IMR-90 (cell line): ENCODE measurements at regions not wholly inside any gene's neighbourhood (a gene's known extent, or its start where the extent isn't known, plus 50 kb on each side); places are given as distances from the start of the nearest gene placed in this dataset.

ENCODE experiments used
- ATAC-seq: fragments of 200-7000 bp; cut with Tn5 transposase; 2 replicates; pipeline ENCODE4 v1.9.1; 2020; ENCODE audit warnings: low read depth, mild to moderate bottlenecking, moderate library complexity
- BruUV-seq: library from RNA; stranded (reverse); fragments of 400-500 nt; replicated peaks from 2 replicates; lab custom pipeline; 2021; lab: Mats Ljungman, UMichigan
- CTCF ChIA-PET: fragments of 300-600 bp; formaldehyde crosslinking; extraction: SDS; loops from one replicate; lab custom pipeline; 2021; ENCODE audit warnings: antibody characterized with exemption; lab: Yijun Ruan, JAX
- POLR2A ChIA-PET: fragments of 300-600 bp; sonication (Branson Sonifier 250); formaldehyde crosslinking; loops from one replicate; lab custom pipeline; 2022; ENCODE audit warnings: antibody characterized with exemption; ENCODE audit not compliant: unreplicated experiment; lab: Charles Lee
- DNase-seq: peaks from one replicate; pipeline ENCODE4 v3.0.0; 2013
- H2AFZ ChIP-seq: replicated peaks from 2 replicates; pipeline ENCODE3; 2013; ENCODE audit warnings: low read length, mild to moderate bottlenecking; ENCODE audit not compliant: poor library complexity
- H2AK5ac ChIP-seq: 2 replicates; pipeline ENCODE4 v1.6.1; 2013; ENCODE audit warnings: low read depth, low read length, inconsistent platforms
- H2AK9ac ChIP-seq: replicated peaks from 2 replicates; pipeline ENCODE3; 2013; ENCODE audit warnings: mild to moderate bottlenecking, low read depth, low read length, moderate library complexity; ENCODE audit not compliant: poor library complexity
- H2BK120ac ChIP-seq: 2 replicates; pipeline ENCODE4 v1.6.1; 2013; ENCODE audit warnings: low read depth, low read length, inconsistent platforms
- H2BK15ac ChIP-seq: 3 replicates; pipeline ENCODE4 v1.6.1; 2013; ENCODE audit warnings: low read depth, low read length, inconsistent platforms
- H2BK20ac ChIP-seq: 2 replicates; pipeline ENCODE4 v1.6.1; 2013; ENCODE audit warnings: low read depth, mild to moderate bottlenecking, inconsistent platforms, low read length, moderate library complexity
- H2BK5ac ChIP-seq: 2 replicates; pipeline ENCODE4 v1.6.1; 2013; ENCODE audit warnings: mild to moderate bottlenecking, low read depth, low read length, inconsistent platforms; ENCODE audit not compliant: poor library complexity, severe bottlenecking
- H3K14ac ChIP-seq: replicated peaks from 2 replicates; pipeline ENCODE4 v1.6.1; 2013; ENCODE audit warnings: low read depth, low read length, inconsistent platforms
- H3K18ac ChIP-seq: 2 replicates; pipeline ENCODE4 v1.6.1; 2013; ENCODE audit warnings: low read depth, low read length, control low read depth
- H3K23ac ChIP-seq: 2 replicates; pipeline ENCODE4 v1.6.1; 2013; ENCODE audit warnings: low read depth, low read length, inconsistent platforms
- H3K27ac ChIP-seq: 2 replicates; pipeline ENCODE4 v1.5.1; 2013; ENCODE audit warnings: mild to moderate bottlenecking, control low read depth, low read length; ENCODE audit not compliant: insufficient read depth
- H3K27me3 ChIP-seq: 2 replicates; pipeline ENCODE4 v1.6.1; 2013; ENCODE audit warnings: low read length; ENCODE audit not compliant: control insufficient read depth, insufficient read depth
- H3K36me3 ChIP-seq: 2 replicates; pipeline ENCODE4 v1.6.1; 2013; ENCODE audit warnings: low read length, mixed read lengths; ENCODE audit not compliant: control insufficient read depth, insufficient read depth
- H3K4ac ChIP-seq: 2 replicates; pipeline ENCODE4 v1.6.1; 2013; ENCODE audit warnings: low read depth, low read length, inconsistent platforms
- H3K4me1 ChIP-seq: 2 replicates; pipeline ENCODE4 v1.6.1; 2013; ENCODE audit warnings: low read length, mixed read lengths; ENCODE audit not compliant: control insufficient read depth, insufficient read depth
- H3K4me2 ChIP-seq: 2 replicates; pipeline ENCODE4 v1.6.1; 2013; ENCODE audit warnings: low read depth, mild to moderate bottlenecking, control low read depth, low read length, moderate library complexity
- H3K4me3 ChIP-seq: 2 replicates; pipeline ENCODE4 v1.5.1; 2013; ENCODE audit warnings: low read depth, mild to moderate bottlenecking, control low read depth, low read length, moderate library complexity; ENCODE audit not compliant: insufficient read depth
- H3K56ac ChIP-seq: 2 replicates; pipeline ENCODE4 v1.6.1; 2013; ENCODE audit warnings: low read length, inconsistent platforms; ENCODE audit not compliant: insufficient read depth; ENCODE audit errors: extremely low read depth
- H3K79me1 ChIP-seq, 2 experiments: 2 replicates each; pipeline ENCODE4 v1.6.1; 2013; ENCODE audit warnings: low read length in 2 of 2, inconsistent platforms in 1 of 2, low read depth in 1 of 2
- H3K9ac ChIP-seq: 2 replicates; pipeline ENCODE4 v1.6.1; 2013; ENCODE audit warnings: low read depth, low read length, control low read depth
- H3K9me1 ChIP-seq: 2 replicates; pipeline ENCODE4 v1.6.1; 2013; ENCODE audit warnings: low read length, inconsistent platforms; ENCODE audit not compliant: insufficient read depth
- H3K9me3 ChIP-seq: 2 replicates; pipeline ENCODE4 v1.6.1; 2013; ENCODE audit warnings: low read length; ENCODE audit not compliant: control insufficient read depth, insufficient read depth
- H4K20me1 ChIP-seq: 2 replicates; pipeline ENCODE4 v1.6.1; 2013; ENCODE audit warnings: low read length, inconsistent platforms; ENCODE audit not compliant: insufficient read depth
- H4K5ac ChIP-seq: 2 replicates; pipeline ENCODE4 v1.6.1; 2013; ENCODE audit warnings: mild to moderate bottlenecking, low read depth, low read length, control low read depth
- H4K8ac ChIP-seq, 2 experiments: 2 replicates each; pipeline ENCODE4 v1.6.1; 2013; ENCODE audit warnings: low read depth in 2 of 2, low read length in 2 of 2, control low read depth in 1 of 2, inconsistent platforms in 1 of 2
- H4K91ac ChIP-seq: 2 replicates; pipeline ENCODE4 v1.6.1; 2013; ENCODE audit warnings: low read depth, low read length, inconsistent platforms; ENCODE audit not compliant: insufficient read depth
- BHLHE40 ChIP-seq: fragments of 150-350 bp; IDR thresholded peaks from 2 replicates; pipeline ENCODE4 v1.6.1; 2016; ENCODE audit warnings: mild to moderate bottlenecking, low read depth, low read length
- CEBPB ChIP-seq: IDR thresholded peaks from 2 replicates; pipeline ENCODE4 v1.6.1; 2012; ENCODE audit warnings: low read depth, low read length, improper control_type of control experiment
- CHD1 ChIP-seq: IDR thresholded peaks from 2 replicates; pipeline ENCODE4 v1.6.1; 2012; ENCODE audit warnings: low read depth, low read length, improper control_type of control experiment
- CTCF ChIP-seq: conservative IDR thresholded peaks from 2 replicates; pipeline ENCODE4 v1.5.1; 2012; ENCODE audit warnings: mild to moderate bottlenecking, low read depth, low read length, improper control_type of control experiment
- ELK1 ChIP-seq: fragments of 150-350 bp; IDR thresholded peaks from 2 replicates; pipeline ENCODE4 v1.6.1; 2016; ENCODE audit warnings: low read depth, mild to moderate bottlenecking, low read length, moderate library complexity, borderline replicate concordance
- FOS ChIP-seq: fragments of 150-350 bp; IDR thresholded peaks from 2 replicates; pipeline ENCODE4 v1.6.1; 2016; ENCODE audit warnings: low read depth, low read length
- MAFK ChIP-seq: IDR thresholded peaks from 2 replicates; pipeline ENCODE4 v1.6.1; 2012; ENCODE audit warnings: low read depth, low read length, improper control_type of control experiment
- MAZ ChIP-seq: IDR thresholded peaks from 2 replicates; pipeline ENCODE4 v1.6.1; 2012; ENCODE audit warnings: low read depth, mild to moderate bottlenecking, low read length, improper control_type of control experiment, moderate library complexity, borderline replicate concordance
- MXI1 ChIP-seq: IDR thresholded peaks from 2 replicates; pipeline ENCODE4 v1.6.1; 2012; ENCODE audit warnings: low read depth, mild to moderate bottlenecking, low read length, moderate library complexity, borderline replicate concordance
- NFE2L2 ChIP-seq: fragments of 150-350 bp; IDR thresholded peaks from 2 replicates; pipeline ENCODE4 v1.6.1; 2016; ENCODE audit warnings: low read depth, mild to moderate bottlenecking, low read length
- POLR2A ChIP-seq: IDR thresholded peaks from 2 replicates; pipeline ENCODE4 v1.6.1; 2012; ENCODE audit warnings: mild to moderate bottlenecking, low read depth, low read length
- RAD21 ChIP-seq: IDR thresholded peaks from 2 replicates; pipeline ENCODE4 v1.6.1; 2012; ENCODE audit warnings: low read length, improper control_type of control experiment
- RCOR1 ChIP-seq: IDR thresholded peaks from 2 replicates; pipeline ENCODE4 v1.6.1; 2012; ENCODE audit warnings: mild to moderate bottlenecking, low read length, improper control_type of control experiment; ENCODE audit not compliant: insufficient replicate concordance
- RFX5 ChIP-seq: IDR thresholded peaks from 2 replicates; pipeline ENCODE4 v1.8.0; 2012; ENCODE audit warnings: low read depth, mild to moderate bottlenecking, low read length, moderate library complexity
- SMC3 ChIP-seq: fragments of 150-350 bp; IDR thresholded peaks from 2 replicates; pipeline ENCODE4 v1.6.1; 2016; ENCODE audit warnings: low read depth, mild to moderate bottlenecking, antibody characterized with exemption, low read length, moderate library complexity
- USF2 ChIP-seq: fragments of 150-350 bp; IDR thresholded peaks from 2 replicates; pipeline ENCODE4 v1.6.1; 2017; ENCODE audit warnings: mild to moderate bottlenecking, antibody characterized with exemption, low read length, low read depth
- WGBS, 2 experiments: methylation state at CpG; one replicate each; pipeline versions ENCODE4 v1.1.5 to v1.1.7; 2013; ENCODE audit warnings: missing lambda C conversion rate in 2 of 2; ENCODE audit not compliant: insufficient read length in 1 of 2; ENCODE audit errors: extremely low coverage in 2 of 2; 5-methylcytosine and 5-hydroxymethylcytosine counted together
- dilution Hi-C: fragments of 300-500 bp; cut with HindIII; formaldehyde crosslinking; loops from one replicate; pipeline ENCODE4 v1.14.3; 2018; ENCODE audit warnings: low sequenced_read_pairs; ENCODE audit not compliant: unreplicated experiment
- in situ Hi-C: fragments of 300-500 bp; cut with MboI; formaldehyde crosslinking; loops from 3 replicates; pipeline ENCODE4 v1.14.3; 2019; ENCODE audit warnings: low sequenced_read_pairs, inconsistent platforms, mixed read lengths
- intact Hi-C: fragments of 100-400 bp; cut with micrococcal nuclease; formaldehyde crosslinking; loops from 2 replicates; pipeline ENCODE4 v1.10.0; 2022

- no peaks in the 10 kb centered on the region for H3K79me1 ChIP-seq
- H3K4me1 ChIP-seq, result peaks cover 2% of the 10 kb centered on the region; the same call in 1 of the 2 replicates
- no peak overlapping the region for H2BK20ac ChIP-seq
- no peak overlapping the region for H2BK120ac ChIP-seq
- BruUV-seq, result no TSS peak
- H3K23ac ChIP-seq, result no peak overlapping the region
- H3K9me3 ChIP-seq, result no peaks in the 10 kb centered on the region; the same call in 1 of the 2 replicates
- no peak overlapping the region for H2AK9ac ChIP-seq
- no peak overlapping the region for H2BK5ac ChIP-seq
- no peak overlapping the region for H2BK15ac ChIP-seq
- H3K9ac ChIP-seq, result no peak overlapping the region
- no peaks in the 10 kb centered on the region for H3K9me1 ChIP-seq
- no peak overlapping the region for H2AFZ ChIP-seq
- TF ChIP-seq CEBPB (no peak), MAFK (no peak), RCOR1 (no peak), NFE2L2 (no peak), BHLHE40 (no peak), POLR2A (no peak), SMC3 (no peak), MAZ (no peak), MXI1 (no peak), RAD21 (no peak), CTCF (no peak), FOS (no peak), ELK1 (no peak), USF2 (no peak), CHD1 (no peak), RFX5 (no peak)
- dilution Hi-C loops, result no loop called here
- no peak overlapping the region for H4K8ac ChIP-seq
- ChIA-PET CTCF (no interaction called here), POLR2A (no interaction called here)
- no CpG with 5 or more reads among the region's 5 CpGs for WGBS, 2 experiments
- no peak overlapping the region for H2AK5ac ChIP-seq
- DNase-seq (no peak), ATAC-seq (no peak)
- in situ Hi-C loops, result no loop called here
- H4K20me1 ChIP-seq, result no peaks in the 10 kb centered on the region
- no peaks in the 10 kb centered on the region for H3K36me3 ChIP-seq
- H3K27ac ChIP-seq, result no peak overlapping the region
- H3K4ac ChIP-seq, result no peak overlapping the region
- H3K14ac ChIP-seq, result no peak overlapping the region
- intact Hi-C loops, result no loop called here
- no peak overlapping the region for H4K5ac ChIP-seq
- H3K56ac ChIP-seq, result no peak overlapping the region
- H4K91ac ChIP-seq, result no peak overlapping the region
- H3K18ac ChIP-seq, result no peak overlapping the region
- H3K27me3 ChIP-seq, result no peaks in the 10 kb centered on the region
- H3K4me2 ChIP-seq, result no peak overlapping the region
- no peak overlapping the region for H3K4me3 ChIP-seq
Measured at GRCh38 chr20:6471110-6471647, 296.3 kb upstream of the BMP2 start.
